ENCODE measurements at regions not wholly inside any gene's neighbourhood (a gene's known extent, or its start where the extent isn't known, plus 50 kb on each side); places are given as distances from the start of the nearest gene placed in this dataset.

DNA sequence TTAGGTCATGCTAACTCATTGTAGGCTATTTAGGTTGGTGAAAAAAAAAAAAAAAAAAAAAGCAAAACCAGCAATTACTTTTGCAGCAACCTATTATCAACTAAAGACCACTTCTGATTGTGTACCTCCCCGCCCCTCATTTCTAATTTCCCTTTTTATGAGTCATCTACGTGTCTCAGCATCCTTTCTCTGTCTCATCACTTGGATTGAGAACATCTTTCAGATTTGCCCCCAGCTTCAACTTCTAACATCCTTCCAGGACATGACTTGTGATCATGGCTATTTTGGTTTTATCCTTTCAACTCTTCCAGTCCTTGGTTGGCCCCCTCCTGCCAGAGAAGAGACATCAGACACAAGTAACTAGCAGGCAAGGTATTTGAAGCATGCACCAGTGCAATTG is 156.7 kb upstream of the CCN2 start:
- TF ChIP-seq, protein P1, sequence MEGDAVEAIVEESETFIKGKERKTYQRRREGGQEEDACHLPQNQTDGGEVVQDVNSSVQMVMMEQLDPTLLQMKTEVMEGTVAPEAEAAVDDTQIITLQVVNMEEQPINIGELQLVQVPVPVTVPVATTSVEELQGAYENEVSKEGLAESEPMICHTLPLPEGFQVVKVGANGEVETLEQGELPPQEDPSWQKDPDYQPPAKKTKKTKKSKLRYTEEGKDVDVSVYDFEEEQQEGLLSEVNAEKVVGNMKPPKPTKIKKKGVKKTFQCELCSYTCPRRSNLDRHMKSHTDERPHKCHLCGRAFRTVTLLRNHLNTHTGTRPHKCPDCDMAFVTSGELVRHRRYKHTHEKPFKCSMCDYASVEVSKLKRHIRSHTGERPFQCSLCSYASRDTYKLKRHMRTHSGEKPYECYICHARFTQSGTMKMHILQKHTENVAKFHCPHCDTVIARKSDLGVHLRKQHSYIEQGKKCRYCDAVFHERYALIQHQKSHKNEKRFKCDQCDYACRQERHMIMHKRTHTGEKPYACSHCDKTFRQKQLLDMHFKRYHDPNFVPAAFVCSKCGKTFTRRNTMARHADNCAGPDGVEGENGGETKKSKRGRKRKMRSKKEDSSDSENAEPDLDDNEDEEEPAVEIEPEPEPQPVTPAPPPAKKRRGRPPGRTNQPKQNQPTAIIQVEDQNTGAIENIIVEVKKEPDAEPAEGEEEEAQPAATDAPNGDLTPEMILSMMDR (conservative IDR thresholded peaks at IDR 0.05): no peak
- no peak for TF ChIP-seq ZFX (IDR thresholded peaks at IDR 0.05)
